ENCODE measurements at regions not wholly inside any gene's neighbourhood (a gene's known extent, or its start where the extent isn't known, plus 50 kb on each side); places are given as distances from the start of the nearest gene placed in this dataset.

DNA sequence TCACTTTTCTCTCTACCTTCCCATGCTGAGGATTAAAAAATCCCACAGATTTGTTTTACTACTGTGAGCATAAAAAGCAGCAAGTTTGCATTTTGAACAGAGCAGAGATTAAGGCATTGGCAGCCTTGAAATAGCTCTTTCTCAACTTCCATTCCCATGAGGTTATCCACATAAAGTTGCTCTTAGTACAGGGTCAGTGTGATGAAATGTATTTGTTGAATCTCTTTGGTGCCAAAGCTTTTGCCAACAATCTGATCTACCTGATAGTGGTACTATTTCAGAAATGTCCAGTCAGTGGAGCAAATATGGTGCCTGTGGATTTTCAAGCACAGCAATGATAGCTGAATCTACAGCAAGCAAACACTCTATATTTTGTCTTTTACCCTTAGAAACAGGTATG, 254.8 kb downstream of the INHBA start:
- TF ChIP-seq, protein P1, sequence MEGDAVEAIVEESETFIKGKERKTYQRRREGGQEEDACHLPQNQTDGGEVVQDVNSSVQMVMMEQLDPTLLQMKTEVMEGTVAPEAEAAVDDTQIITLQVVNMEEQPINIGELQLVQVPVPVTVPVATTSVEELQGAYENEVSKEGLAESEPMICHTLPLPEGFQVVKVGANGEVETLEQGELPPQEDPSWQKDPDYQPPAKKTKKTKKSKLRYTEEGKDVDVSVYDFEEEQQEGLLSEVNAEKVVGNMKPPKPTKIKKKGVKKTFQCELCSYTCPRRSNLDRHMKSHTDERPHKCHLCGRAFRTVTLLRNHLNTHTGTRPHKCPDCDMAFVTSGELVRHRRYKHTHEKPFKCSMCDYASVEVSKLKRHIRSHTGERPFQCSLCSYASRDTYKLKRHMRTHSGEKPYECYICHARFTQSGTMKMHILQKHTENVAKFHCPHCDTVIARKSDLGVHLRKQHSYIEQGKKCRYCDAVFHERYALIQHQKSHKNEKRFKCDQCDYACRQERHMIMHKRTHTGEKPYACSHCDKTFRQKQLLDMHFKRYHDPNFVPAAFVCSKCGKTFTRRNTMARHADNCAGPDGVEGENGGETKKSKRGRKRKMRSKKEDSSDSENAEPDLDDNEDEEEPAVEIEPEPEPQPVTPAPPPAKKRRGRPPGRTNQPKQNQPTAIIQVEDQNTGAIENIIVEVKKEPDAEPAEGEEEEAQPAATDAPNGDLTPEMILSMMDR (IDR thresholded peaks at IDR 0.05) = no peak
- TF ChIP-seq EP300 (IDR thresholded peaks at IDR 0.05) = no peak
- no peak for TF ChIP-seq POLR2A (IDR thresholded peaks at IDR 0.05)
